Fibroblast of lung (primary cell): ENCODE measurements at regions not wholly inside any gene's neighbourhood (a gene's known extent, or its start where the extent isn't known, plus 50 kb on each side); places are given as distances from the start of the nearest gene placed in this dataset.

ENCODE experiments used
- DNase-seq, 2 donors: peaks; one replicate each; pipeline versions ENCODE4 v3.0.0 to v3.0.0-alpha.2; 2010; ENCODE audit warnings: low read depth in 2 of 2
- H2AFZ ChIP-seq: 2 replicates; pipeline ENCODE4 v1.5.1; 2012; ENCODE audit warnings: low read length, control low read depth, inconsistent platforms
- H3K27ac ChIP-seq: 2 replicates; pipeline ENCODE4 v1.5.1; 2011; ENCODE audit warnings: low read length, control low read depth; ENCODE audit not compliant: insufficient read depth
- H3K27me3 ChIP-seq: 2 replicates; pipeline ENCODE4 v1.5.1; 2011; ENCODE audit warnings: mild to moderate bottlenecking, low read length; ENCODE audit not compliant: control insufficient read depth, insufficient read depth
- H3K36me3 ChIP-seq: 2 replicates; pipeline ENCODE4 v1.5.1; 2011; ENCODE audit warnings: low read length; ENCODE audit not compliant: control insufficient read depth, insufficient read depth
- H3K4me1 ChIP-seq: 2 replicates; pipeline ENCODE4 v1.5.1; 2011; ENCODE audit warnings: low read length; ENCODE audit not compliant: control insufficient read depth, insufficient read depth; ENCODE audit errors: extremely low read depth
- H3K4me2 ChIP-seq: 2 replicates; pipeline ENCODE4 v1.5.1; 2011; ENCODE audit warnings: low read length, control low read depth; ENCODE audit not compliant: insufficient read depth; ENCODE audit errors: extremely low read depth
- H3K4me3 ChIP-seq, 4 experiments: fragments of 200-600 bp in 1 of 4; sonication (generic) in 1 of 4; replicated peaks in 1 of 4; 2 replicates each; pipeline ENCODE4 v1.5.1; 2011 to 2016; ENCODE audit warnings: low read length in 4 of 4, low read depth in 3 of 4, mild to moderate bottlenecking in 3 of 4, control low read depth in 2 of 4, inconsistent platforms in 1 of 4, mixed read lengths in 1 of 4; ENCODE audit not compliant: insufficient read depth in 1 of 4; ENCODE audit errors: control extremely low read depth in 1 of 4
- H3K79me2 ChIP-seq: 2 replicates; pipeline ENCODE4 v1.5.1; 2012; ENCODE audit warnings: mild to moderate bottlenecking, low read length, inconsistent platforms; ENCODE audit not compliant: control insufficient read depth, insufficient read depth
- H3K9ac ChIP-seq: 2 replicates; pipeline ENCODE4 v1.5.1; 2011; ENCODE audit warnings: mild to moderate bottlenecking, low read length, control low read depth; ENCODE audit not compliant: insufficient read depth
- H3K9me3 ChIP-seq: 2 replicates; pipeline ENCODE4 v1.5.1; 2012; ENCODE audit warnings: low read depth, low read length; ENCODE audit not compliant: control insufficient read depth, insufficient read depth
- H4K20me1 ChIP-seq: 2 replicates; pipeline ENCODE4 v1.5.1; 2011; ENCODE audit warnings: low read length; ENCODE audit not compliant: control insufficient read depth, insufficient read depth; ENCODE audit errors: extremely low read depth
- EZH2 ChIP-seq: IDR thresholded peaks from 2 replicates; pipeline ENCODE4 v1.5.1; 2012; ENCODE audit warnings: low read length, control low read depth, mild to moderate bottlenecking; ENCODE audit errors: missing control alignments
- TF ChIP-seq, protein P1 (sequence below), 2 donors: IDR thresholded peaks in 1 of 2; conservative IDR thresholded peaks in 1 of 2; 1 replicate in 1 of 2; 2 replicates in 1 of 2; pipeline ENCODE4 v1.5.1; 2011 to 2012; ENCODE audit warnings: low read length in 2 of 2, control low read depth in 1 of 2, inconsistent platforms in 1 of 2, low read depth in 1 of 2, mild to moderate bottlenecking in 1 of 2

DNA sequence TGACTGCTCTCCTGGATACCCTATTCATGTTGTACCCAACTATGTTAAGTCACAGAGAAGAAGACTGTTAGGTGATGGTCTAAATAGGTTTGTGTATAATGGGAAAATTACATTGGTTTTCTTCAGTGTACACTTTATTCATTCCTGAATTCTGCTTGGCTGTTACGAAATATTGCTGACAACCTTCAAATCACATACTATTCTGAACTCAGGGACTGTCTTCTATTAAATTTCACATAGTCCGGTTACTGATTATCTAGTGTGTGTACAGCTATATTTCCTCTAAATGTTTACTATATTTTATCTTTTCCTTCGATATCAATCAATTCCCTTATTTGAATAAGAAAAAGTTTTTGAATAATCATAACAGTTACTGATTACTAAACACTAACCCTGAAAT lies 1090.3 kb upstream of the CITED2 start:
- H3K4me1 ChIP-seq: peaks cover 11% of the 10 kb centered on the region
- no peaks in the 10 kb centered on the region for H3K27me3 ChIP-seq
- H3K9ac ChIP-seq: no peak overlapping the region
- no peaks in the 10 kb centered on the region for H4K20me1 ChIP-seq
- DNase-seq: no peak
- H3K4me2 ChIP-seq: no peak overlapping the region
- no peak for TF ChIP-seq EZH2
- TF ChIP-seq, protein P1, sequence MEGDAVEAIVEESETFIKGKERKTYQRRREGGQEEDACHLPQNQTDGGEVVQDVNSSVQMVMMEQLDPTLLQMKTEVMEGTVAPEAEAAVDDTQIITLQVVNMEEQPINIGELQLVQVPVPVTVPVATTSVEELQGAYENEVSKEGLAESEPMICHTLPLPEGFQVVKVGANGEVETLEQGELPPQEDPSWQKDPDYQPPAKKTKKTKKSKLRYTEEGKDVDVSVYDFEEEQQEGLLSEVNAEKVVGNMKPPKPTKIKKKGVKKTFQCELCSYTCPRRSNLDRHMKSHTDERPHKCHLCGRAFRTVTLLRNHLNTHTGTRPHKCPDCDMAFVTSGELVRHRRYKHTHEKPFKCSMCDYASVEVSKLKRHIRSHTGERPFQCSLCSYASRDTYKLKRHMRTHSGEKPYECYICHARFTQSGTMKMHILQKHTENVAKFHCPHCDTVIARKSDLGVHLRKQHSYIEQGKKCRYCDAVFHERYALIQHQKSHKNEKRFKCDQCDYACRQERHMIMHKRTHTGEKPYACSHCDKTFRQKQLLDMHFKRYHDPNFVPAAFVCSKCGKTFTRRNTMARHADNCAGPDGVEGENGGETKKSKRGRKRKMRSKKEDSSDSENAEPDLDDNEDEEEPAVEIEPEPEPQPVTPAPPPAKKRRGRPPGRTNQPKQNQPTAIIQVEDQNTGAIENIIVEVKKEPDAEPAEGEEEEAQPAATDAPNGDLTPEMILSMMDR (conservative IDR thresholded peaks at IDR 0.05 in 1 of 2, IDR thresholded peaks at IDR 0.05 in 1 of 2; ENCODE audit: low read depth in 1 of 2, low read length in 2 of 2): no peak
- H3K36me3 ChIP-seq: no peaks in the 10 kb centered on the region
- H3K27ac ChIP-seq: no peak overlapping the region
- no peak overlapping the region for H3K4me3 ChIP-seq
- no peaks in the 10 kb centered on the region for H3K79me2 ChIP-seq
- no peaks in the 10 kb centered on the region for H3K9me3 ChIP-seq
- no peak overlapping the region for H2AFZ ChIP-seq

DNA sequence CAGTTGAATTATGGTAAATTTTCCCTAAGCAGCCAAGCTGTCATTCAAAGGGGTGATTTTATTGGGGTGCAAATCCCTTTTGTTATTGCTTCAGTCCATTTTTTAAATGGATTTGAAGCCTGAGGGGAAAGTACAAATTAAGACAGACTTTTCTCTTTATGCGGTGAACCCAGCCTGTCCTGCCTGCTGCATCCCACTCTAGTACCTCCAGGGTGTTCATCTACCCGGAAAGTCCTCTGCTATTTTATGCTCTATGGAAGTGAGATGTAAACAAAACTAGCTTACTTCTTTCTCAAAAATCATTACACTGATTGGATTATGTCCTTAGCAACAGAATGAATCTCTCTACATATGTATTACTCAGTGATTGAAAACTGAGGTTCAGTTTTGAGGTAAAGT lies 1088.9 kb upstream of the CITED2 start:
- H3K36me3 ChIP-seq: no peaks in the 10 kb centered on the region
- no peaks in the 10 kb centered on the region for H3K79me2 ChIP-seq
- no peak for DNase-seq
- no peak overlapping the region for H3K9ac ChIP-seq
- H2AFZ ChIP-seq: no peak overlapping the region
- H3K27ac ChIP-seq: peak overlapping the region; percentile 38
- H3K27me3 ChIP-seq: no peaks in the 10 kb centered on the region
- TF ChIP-seq EZH2: no peak
- TF ChIP-seq, protein P1 (conservative IDR thresholded peaks at IDR 0.05 in 1 of 2, IDR thresholded peaks at IDR 0.05 in 1 of 2; ENCODE audit: low read depth in 1 of 2, low read length in 2 of 2): no peak
- H3K4me1 ChIP-seq: peaks cover 11% of the 10 kb centered on the region
- H3K9me3 ChIP-seq: no peaks in the 10 kb centered on the region
- no peaks in the 10 kb centered on the region for H4K20me1 ChIP-seq
- no peak overlapping the region for H3K4me3 ChIP-seq
- no peak overlapping the region for H3K4me2 ChIP-seq

DNA sequence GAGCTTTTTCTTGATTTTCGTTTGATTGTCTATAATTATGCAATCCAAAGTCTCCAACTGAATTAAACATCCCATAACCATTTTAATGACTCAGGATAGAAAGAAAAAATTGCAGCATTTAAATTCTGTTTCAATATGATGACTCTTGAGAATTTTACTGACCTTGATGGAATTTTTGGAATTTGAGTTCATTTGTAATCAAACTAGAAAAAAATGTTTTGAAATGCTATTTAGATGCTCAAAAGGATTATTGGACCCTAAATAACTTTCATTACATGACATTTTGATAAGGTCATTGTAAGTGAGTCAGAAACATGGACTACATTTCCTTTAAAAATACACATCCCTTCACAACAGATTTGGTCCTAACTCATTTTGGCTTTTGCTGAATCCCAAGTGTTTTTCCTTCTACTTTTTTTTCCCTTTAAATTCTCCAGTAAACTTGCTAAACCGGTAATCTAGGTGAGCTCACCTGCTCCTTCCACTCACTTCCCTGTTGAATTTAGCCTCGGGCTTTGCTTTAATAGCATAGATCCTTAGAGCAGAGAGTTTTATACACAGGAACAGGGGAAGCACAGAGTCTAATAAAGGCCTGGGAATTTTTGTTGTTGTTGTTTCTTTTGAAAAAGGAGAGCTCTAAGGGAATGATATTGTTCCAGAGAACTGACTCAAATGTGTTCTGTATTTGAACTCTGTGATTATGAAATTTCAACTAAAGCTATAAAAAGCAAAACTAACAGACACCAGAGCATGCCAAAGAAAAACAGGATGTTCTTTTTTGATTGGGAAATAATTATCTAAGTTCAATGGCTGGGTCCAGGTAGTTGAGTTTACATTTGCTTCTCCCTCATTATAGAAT lies 1088.2 kb upstream of the CITED2 start:
- H4K20me1 ChIP-seq: no peaks in the 10 kb centered on the region
- peak overlapping the region; percentile 46 for H3K4me2 ChIP-seq
- H3K4me3 ChIP-seq: no peak overlapping the region
- H3K9me3 ChIP-seq: no peaks in the 10 kb centered on the region
- H3K27ac ChIP-seq: peak overlapping the region; percentile 72
- no peaks in the 10 kb centered on the region for H3K27me3 ChIP-seq
- no peaks in the 10 kb centered on the region for H3K36me3 ChIP-seq
- no peak overlapping the region for H3K9ac ChIP-seq
- H3K79me2 ChIP-seq: no peaks in the 10 kb centered on the region
- DNase-seq: peak; percentile 51 to 82
- H3K4me1 ChIP-seq: peaks cover 11% of the 10 kb centered on the region
- TF ChIP-seq, protein P1 (conservative IDR thresholded peaks at IDR 0.05 in 1 of 2, IDR thresholded peaks at IDR 0.05 in 1 of 2; ENCODE audit: low read depth in 1 of 2, low read length in 2 of 2): no peak
- no peak for TF ChIP-seq EZH2
- no peak overlapping the region for H2AFZ ChIP-seq
